ENCODE measurements at regions not wholly inside any gene's neighbourhood (a gene's known extent, or its start where the extent isn't known, plus 50 kb on each side); places are given as distances from the start of the nearest gene placed in this dataset.

DNA sequence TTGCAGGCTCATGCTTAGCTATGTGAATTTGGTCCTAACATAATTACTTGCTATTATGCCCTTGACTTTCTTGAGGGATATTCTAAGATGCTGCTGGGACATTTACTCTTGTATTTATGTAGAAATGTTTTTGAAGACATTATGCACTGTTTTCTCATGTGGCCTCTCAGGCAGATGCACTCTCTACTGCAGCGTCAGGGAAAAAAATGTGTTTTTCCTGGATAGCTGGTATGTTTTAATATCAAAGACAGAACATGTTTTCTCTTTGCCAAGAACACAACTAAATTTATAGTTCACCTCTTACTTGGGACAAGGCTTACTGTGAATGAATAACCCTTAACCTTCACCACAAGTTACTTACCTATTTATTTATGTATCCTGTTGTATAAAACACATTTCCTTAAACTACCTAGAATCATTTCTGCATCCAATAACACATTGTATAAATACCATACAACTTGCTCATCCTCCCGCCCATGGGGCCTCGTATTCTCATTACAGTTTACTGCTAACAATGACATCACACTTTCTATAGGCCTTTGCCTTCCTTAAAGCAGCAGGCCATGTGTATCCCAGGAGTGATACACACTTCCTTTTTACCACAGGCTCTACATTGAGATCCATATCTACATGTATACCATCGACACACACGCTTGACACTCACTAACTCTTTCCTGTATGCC is 178.7 kb downstream of the SLIT2 start:
- ATAC-seq (no peak), DNase-seq (ENCODE audit: low spot score) (no peak)
- Mint-ChIP-seq H3K4me3 (no peak overlapping the region), H3K9me3 (no peaks in the 10 kb centered on the region), H3K27ac (no peak overlapping the region), H3K4me1 (ENCODE audit: low read depth in 2 of 2) (no peaks in the 10 kb centered on the region), H3K36me3 (no peaks in the 10 kb centered on the region), H3K27me3 (peaks cover 11 to 13% of the 10 kb centered on the region in 2 donors)

DNA sequence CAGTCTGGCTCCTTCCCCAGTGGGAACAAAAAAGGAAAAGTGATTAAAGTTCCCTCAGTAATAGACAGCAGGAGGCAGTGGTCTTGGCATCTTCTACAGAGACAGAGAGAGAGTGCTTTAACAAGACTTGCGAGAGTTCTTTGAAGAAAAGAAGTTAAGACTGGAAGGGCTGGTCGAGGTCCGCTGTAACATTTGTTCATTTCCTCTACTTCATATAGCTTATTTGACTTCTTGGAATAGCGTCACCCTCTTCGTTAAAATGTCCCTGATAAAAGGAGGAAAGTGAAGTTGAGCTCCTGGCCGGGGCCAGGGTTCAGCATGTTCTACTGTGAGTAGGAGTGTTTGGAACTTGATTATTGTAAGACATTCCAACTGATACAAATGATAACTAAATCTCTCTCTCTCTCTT is 179.8 kb downstream of the SLIT2 start:
- DNase-seq (ENCODE audit: low spot score) (no peak), ATAC-seq (no peak)
- Mint-ChIP-seq H3K27ac (no peak overlapping the region), H3K9me3 (no peaks in the 10 kb centered on the region), H3K36me3 (no peaks in the 10 kb centered on the region), H3K4me3 (no peak overlapping the region), H3K4me1 (ENCODE audit: low read depth in 2 of 2) (no peaks in the 10 kb centered on the region), H3K27me3 (peaks cover 6 to 11% of the 10 kb centered on the region in 2 donors)

DNA sequence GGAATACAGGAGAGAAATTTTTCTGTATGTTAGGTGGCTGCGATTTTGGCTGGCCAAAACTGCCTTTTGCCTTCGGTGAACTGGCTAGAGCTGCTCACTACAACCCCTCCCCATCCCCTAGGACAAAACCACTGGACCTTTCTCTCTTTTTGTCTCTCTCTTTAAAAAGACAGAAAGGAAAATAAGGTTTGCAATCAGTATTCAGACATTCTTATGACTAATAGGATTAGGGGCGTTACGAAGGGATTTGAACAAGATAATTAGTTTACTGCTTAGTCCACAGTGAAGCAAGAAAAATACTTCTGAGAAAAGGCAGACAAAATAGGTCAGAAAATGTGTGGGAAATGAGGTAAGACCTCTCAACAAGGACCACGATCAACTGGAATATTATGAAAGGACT is 180.4 kb downstream of the SLIT2 start:
- no peak overlapping the region for H3K4me3 Mint-ChIP-seq
- DNase-seq (ENCODE audit: low spot score) = no peak
- no peak overlapping the region for H3K27ac Mint-ChIP-seq
- H3K9me3 Mint-ChIP-seq = no peaks in the 10 kb centered on the region
- no peaks in the 10 kb centered on the region for H3K4me1 Mint-ChIP-seq (ENCODE audit: low read depth in 2 of 2)
- peaks cover 6 to 11% of the 10 kb centered on the region in 2 donors for H3K27me3 Mint-ChIP-seq
- no peaks in the 10 kb centered on the region for H3K36me3 Mint-ChIP-seq
- ATAC-seq = no peak

DNA sequence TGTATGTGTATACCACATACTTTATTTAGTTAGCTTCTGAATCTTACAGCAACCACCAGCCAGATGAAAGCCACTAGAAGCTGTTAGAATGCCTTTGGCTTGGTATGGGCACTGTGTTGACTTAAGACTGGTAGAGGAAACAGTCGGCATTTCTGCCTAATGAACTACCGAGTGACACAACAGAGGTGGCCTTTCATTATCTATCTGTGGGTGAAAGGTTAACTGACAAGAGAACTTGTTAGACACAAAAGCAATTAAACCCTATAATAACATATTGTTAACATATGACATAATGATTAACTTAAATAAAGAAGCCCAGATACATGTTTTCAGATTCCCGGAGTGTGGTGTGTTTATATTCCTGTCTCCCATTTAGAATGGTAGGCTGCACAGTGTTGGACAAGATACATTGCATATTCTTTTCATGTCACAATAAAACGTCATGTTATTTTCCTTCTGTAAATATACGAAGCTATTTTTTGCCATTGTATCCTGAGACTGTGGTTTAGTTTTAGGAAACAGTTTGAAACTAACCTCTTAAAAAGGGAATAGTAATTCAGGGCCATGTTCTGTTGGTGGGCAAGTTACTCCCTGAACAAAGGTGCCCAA is 181.5 kb downstream of the SLIT2 start:
- ATAC-seq (no peak), DNase-seq (ENCODE audit: low spot score) (no peak)
- Mint-ChIP-seq H3K27ac (no peak overlapping the region), H3K36me3 (no peaks in the 10 kb centered on the region), H3K27me3 (peaks cover 5 to 9% of the 10 kb centered on the region in 2 donors), H3K9me3 (peaks cover 3% of the 10 kb centered on the region), H3K4me3 (no peak overlapping the region), H3K4me1 (ENCODE audit: low read depth in 2 of 2) (no peaks in the 10 kb centered on the region)

DNA sequence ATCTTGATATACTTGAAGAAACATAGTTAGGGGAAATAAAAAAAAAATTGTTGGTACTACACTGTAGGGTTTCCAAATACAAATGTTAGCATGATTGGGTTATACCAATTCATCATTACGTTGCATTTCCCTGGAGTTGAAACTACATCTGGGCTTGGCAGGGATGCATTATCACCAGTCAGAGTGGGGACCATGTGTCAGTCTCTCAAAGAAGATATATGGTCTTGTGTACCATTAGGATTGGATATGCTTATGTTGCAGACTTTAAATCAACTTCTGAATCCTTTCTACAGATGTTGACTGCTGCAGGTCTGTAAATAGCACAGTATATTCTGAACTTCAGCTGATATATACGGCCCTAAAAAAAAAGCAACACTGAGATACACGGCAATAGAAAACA is 188.5 kb downstream of the SLIT2 start:
- no peak for ATAC-seq
- Mint-ChIP-seq H3K9me3 (peaks cover 5% of the 10 kb centered on the region), H3K27ac (no peak overlapping the region), H3K4me1 (ENCODE audit: low read depth in 2 of 2) (no peaks in the 10 kb centered on the region), H3K36me3 (no peaks in the 10 kb centered on the region), H3K4me3 (no peak overlapping the region), H3K27me3 (peaks cover 0 to 3% of the 10 kb centered on the region in 2 donors)
- DNase-seq (ENCODE audit: low spot score) = no peak

DNA sequence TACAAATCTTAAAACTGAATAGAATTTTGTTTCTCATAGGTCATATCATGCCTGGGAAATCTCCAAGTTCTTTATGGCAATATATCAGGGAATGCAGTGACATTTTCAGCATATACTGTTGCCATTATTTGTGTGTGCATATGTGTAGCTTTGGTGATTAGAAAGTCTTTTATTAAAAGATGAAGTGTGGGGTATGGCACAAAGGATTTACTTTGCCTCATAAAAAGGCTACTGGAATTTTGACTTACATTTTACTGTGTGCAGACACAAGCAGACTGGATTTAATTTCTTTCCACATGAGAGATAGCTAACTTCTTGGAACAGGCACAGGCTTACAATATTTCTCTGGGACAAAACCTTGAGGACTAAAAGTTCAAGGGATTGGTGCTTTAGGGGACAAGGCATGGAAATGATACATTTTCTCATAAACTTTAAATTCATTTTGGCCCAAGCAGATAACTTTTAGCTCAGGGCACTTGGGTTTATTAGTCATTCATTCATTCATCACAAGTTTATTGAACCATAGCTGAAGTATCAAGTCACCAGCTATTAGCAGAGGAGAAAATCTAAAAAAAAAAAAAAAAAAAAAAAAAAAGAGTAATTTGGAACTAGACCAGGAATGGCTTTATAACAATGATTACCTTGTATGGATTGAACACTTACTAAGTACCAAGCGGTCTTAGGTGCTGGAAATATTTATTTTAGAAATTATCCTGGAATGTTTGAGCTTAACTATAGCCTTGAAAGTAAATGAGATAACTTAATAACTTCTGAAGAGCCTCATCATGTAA is 191.5 kb downstream of the SLIT2 start:
- no peaks in the 10 kb centered on the region for H3K4me1 Mint-ChIP-seq (ENCODE audit: low read depth in 2 of 2)
- peaks cover 2% of the 10 kb centered on the region for H3K9me3 Mint-ChIP-seq
- DNase-seq (ENCODE audit: low spot score) (no peak), ATAC-seq (no peak)
- peaks cover 0 to 5% of the 10 kb centered on the region in 2 donors for H3K27me3 Mint-ChIP-seq
- no peak overlapping the region for H3K4me3 Mint-ChIP-seq
- H3K27ac Mint-ChIP-seq = no peak overlapping the region
- H3K36me3 Mint-ChIP-seq = no peaks in the 10 kb centered on the region

DNA sequence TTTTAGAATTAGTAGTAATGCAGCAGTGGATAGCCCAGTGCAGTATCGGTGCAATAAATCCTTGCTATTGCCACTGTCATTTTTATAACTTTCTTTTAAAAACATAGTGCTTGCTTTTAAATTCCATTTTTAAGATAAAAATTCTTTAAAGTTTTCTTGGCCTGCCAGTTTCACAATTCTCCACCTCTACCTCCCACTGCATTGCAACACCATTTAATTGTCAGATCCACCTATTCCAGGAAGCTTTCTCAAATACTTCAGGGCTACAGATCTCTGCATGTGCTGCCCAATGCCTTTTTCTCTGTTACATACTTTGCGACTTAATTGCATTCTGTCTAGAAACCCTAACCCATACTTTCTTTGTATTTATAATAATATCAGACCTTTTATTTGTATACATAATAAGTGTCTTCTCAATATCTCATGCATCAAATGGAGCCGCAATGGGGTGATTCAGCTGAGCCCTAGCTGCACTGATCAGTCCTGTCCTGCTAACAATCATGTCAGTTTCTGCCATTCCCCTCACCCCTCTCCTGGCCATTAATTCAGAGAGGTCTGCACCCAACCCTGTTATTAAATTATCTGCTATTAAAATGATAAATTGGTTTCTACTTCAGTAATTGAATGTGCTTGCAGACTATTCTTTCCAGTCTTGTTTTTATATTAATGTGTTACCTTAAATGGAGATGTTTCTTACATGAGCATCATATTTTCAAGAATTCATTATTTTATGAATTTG is 193.1 kb downstream of the SLIT2 start:
- Mint-ChIP-seq H3K4me3 (no peak overlapping the region), H3K9me3 (no peaks in the 10 kb centered on the region), H3K36me3 (no peaks in the 10 kb centered on the region), H3K27me3 (peaks cover 0 to 5% of the 10 kb centered on the region in 2 donors), H3K4me1 (ENCODE audit: low read depth in 2 of 2) (no peaks in the 10 kb centered on the region), H3K27ac (no peak overlapping the region)
- DNase-seq (ENCODE audit: low spot score) (no peak), ATAC-seq (no peak)

DNA sequence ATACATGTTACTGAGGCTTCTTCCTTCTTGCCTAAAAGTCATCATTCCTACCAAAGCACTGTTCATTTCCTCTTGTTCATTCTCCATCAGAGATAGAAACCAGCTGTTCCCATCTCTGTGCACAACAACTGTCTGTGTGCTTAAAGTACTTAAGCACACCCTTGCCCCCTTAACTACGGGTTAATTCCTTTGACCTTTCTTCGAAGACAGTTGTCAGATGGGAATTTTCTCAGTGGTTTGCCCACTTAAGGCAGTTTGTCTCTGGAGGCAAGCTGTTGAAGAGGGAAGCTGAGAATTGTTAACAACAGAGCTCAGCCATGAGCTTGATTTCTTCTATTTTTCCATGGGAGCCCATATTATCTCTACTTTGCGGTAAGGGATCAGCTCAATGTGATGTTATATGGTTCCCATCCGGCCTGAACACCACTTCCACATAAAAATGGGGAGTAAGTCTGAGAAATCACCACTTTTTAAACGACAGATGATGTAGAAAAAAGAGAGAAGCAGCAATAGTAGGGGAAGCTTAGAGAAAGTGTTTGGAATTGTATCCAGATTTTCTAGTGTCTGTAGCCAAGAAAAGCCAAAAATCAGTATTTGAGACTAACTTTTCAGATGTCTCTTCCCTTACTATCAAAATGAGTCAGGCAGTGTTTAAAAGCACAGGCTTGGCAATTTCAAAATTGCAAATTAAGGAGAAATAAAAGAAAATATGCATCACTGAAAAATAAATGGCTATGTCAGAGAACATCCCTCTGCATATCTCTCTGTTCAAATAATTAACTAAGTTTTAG is 194.4 kb downstream of the SLIT2 start:
- no peak overlapping the region for H3K27ac Mint-ChIP-seq
- H3K36me3 Mint-ChIP-seq = no peaks in the 10 kb centered on the region
- no peak overlapping the region for H3K4me3 Mint-ChIP-seq
- no peaks in the 10 kb centered on the region for H3K4me1 Mint-ChIP-seq (ENCODE audit: low read depth in 2 of 2)
- DNase-seq (ENCODE audit: low spot score) (no peak), ATAC-seq (no peak)
- no peaks in the 10 kb centered on the region for H3K9me3 Mint-ChIP-seq
- H3K27me3 Mint-ChIP-seq = peaks cover 0 to 5% of the 10 kb centered on the region in 2 donors

DNA sequence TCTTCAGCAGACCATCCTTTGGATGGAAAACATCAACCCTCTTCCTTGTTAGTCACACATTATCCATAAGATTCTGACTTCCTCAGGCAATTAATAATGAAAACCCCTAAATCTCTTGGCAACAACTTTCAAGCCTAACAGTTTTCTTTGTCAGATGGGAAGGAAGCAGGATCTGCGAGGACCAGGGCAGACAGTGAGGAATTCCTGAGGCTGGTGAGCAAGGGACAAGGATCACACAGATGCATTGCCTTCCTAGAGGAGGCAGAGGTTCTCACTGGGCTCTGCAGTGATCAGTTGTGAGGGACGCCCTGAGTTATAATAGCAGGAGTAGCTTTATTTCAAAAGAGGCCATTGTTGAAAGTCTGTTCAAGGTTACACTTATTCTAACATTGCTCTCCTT is 195.4 kb downstream of the SLIT2 start:
- ATAC-seq = no peak
- no peak overlapping the region for H3K4me3 Mint-ChIP-seq

DNA sequence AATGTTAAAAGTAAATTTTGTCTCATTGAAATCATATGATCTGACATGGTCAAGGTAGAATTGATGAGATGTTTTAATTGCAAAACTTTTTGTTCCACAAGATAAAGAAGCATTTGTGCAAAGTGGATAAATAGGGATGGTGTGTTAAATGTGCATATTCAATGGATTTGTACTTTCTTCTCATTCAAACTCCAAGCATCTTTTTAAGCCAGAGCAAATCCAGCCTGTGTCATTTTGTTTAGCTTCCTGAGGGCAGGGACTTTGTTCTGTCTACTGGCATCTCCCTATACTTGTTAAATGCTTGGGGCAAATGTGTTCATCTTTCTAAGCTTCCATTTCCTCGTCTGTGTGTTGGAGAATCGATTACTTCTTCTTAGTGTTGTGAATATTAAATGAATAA is 200.3 kb downstream of the SLIT2 start:
- Mint-ChIP-seq H3K4me3 (no peak overlapping the region), H3K27me3 (peaks cover 0 to 2% of the 10 kb centered on the region in 2 donors), H3K36me3 (no peaks in the 10 kb centered on the region), H3K4me1 (ENCODE audit: low read depth in 2 of 2) (no peaks in the 10 kb centered on the region), H3K27ac (no peak overlapping the region), H3K9me3 (no peaks in the 10 kb centered on the region)
- DNase-seq (ENCODE audit: low spot score) (no peak), ATAC-seq (no peak)

More for the DNA sequence above, 195.4 kb downstream of the SLIT2 start:
- Mint-ChIP-seq H3K36me3 (no peaks in the 10 kb centered on the region), H3K27ac (no peak overlapping the region), H3K4me1 (ENCODE audit: low read depth in 2 of 2) (no peaks in the 10 kb centered on the region), H3K27me3 (peaks cover 0 to 5% of the 10 kb centered on the region in 2 donors), H3K9me3 (no peaks in the 10 kb centered on the region)
- no peak for DNase-seq (ENCODE audit: low spot score)

DNA sequence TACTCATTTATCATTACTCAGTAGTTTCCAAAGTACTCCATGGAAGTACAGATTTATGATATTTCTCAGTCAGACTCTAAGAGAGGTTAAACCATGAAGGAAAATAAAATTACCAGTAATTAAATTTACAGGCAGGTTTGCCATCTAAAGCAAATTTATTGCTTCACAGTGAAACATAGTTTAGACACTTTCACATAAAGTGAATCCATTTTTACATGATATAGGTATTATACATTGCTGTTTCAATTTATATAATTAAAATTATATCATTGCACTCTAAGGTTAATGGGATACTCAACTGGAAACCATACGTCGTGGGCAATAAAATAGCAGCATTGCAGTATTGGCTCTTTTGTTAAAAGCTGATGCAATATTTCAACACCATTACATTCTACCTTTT is 202.8 kb downstream of the SLIT2 start:
- Mint-ChIP-seq H3K4me3 (no peak overlapping the region), H3K27ac (no peak overlapping the region), H3K36me3 (no peaks in the 10 kb centered on the region), H3K9me3 (no peaks in the 10 kb centered on the region), H3K4me1 (ENCODE audit: low read depth in 2 of 2) (no peaks in the 10 kb centered on the region), H3K27me3 (no peaks in the 10 kb centered on the region)
- ATAC-seq (no peak), DNase-seq (ENCODE audit: low spot score) (no peak)

DNA sequence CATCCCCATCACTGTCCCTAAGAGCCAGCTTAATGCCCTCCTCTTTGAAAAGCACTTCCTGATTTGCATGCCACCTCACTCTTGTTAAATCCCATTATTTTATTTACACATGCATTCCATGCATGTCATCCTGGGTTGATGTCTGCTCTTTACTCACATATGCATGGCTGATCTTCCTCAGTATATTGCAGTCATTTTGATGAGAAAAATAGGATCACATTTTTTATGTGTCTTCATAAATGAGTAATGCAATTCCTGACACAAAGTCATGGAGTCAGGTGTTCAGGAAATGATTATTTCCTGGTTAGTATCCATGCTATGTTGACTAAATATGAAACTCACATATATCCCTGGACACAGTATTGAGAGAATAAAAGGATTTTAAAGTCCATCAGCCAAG is 204.7 kb downstream of the SLIT2 start:
- H3K9me3 Mint-ChIP-seq = no peaks in the 10 kb centered on the region
- no peak for DNase-seq (ENCODE audit: low spot score)
- H3K36me3 Mint-ChIP-seq = no peaks in the 10 kb centered on the region
- H3K4me3 Mint-ChIP-seq = no peak overlapping the region
- no peak for ATAC-seq
- H3K4me1 Mint-ChIP-seq (ENCODE audit: low read depth in 2 of 2) = no peaks in the 10 kb centered on the region
- H3K27me3 Mint-ChIP-seq = no peaks in the 10 kb centered on the region
- no peak overlapping the region for H3K27ac Mint-ChIP-seq

DNA sequence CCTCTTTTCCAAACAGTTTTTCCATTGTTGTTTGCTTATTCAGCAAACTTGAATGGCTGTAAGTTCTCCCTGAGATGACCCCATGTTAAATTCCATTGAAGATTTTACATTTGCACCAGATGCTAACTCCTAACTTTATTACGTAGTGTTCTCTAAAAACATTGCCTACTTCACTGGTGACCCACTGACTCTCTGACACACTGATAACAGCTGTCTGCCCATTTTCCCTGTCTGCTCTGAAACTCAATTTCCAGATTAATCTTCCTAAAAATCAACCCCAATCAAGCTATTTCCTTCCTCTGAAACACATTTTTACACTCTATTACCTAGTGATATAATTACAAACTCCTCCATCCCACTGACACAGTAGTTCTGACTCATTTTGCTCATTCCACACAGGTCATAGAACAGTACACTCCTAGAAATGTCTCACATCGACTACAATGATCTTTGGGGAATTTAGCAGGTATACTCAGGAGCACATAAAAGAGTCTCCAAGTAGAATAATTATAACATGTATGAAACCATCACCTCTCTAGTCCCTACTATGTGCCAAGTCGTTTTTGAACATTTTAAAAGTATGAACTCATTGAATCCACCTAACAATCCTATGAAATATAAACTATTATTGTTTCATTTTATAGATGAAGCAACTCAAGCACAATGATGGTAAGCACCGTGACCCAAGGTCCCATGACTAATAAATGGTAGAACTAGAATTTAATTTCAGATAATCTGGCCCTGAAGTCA is 210.9 kb downstream of the SLIT2 start:
- no peaks in the 10 kb centered on the region for H3K36me3 Mint-ChIP-seq
- no peaks in the 10 kb centered on the region for H3K9me3 Mint-ChIP-seq
- no peak for DNase-seq (ENCODE audit: low spot score)
- no peaks in the 10 kb centered on the region for H3K27me3 Mint-ChIP-seq
- H3K4me1 Mint-ChIP-seq (ENCODE audit: low read depth in 2 of 2) = no peaks in the 10 kb centered on the region
- no peak overlapping the region for H3K27ac Mint-ChIP-seq
- H3K4me3 Mint-ChIP-seq = no peak overlapping the region
- ATAC-seq = no peak
